ENCODE measurements at regions not wholly inside any gene's neighbourhood (a gene's known extent, or its start where the extent isn't known, plus 50 kb on each side); places are given as distances from the start of the nearest gene placed in this dataset.
"Not testable (repeated sequence)": the region's sequence is repeated elsewhere in the genome, so short reads cannot be mapped to it uniquely, and the experiment has no call there.

- DNase-seq (ENCODE audit: low read depth in 2 of 2), result no peak
Measured at GRCh38 chrX:5305452-5305851, 923.2 kb downstream of the NLGN4X start.

GRCh38 chrX:5295004-5295403 is 933.7 kb downstream of the NLGN4X start:
- no peak for DNase-seq (ENCODE audit: low read depth in 2 of 2)

- DNase-seq (ENCODE audit: low read depth in 2 of 2), result no peak
Measured at GRCh38 chrX:5290635-5291034, 938.0 kb downstream of the NLGN4X start.

- DNase-seq (ENCODE audit: low read depth in 2 of 2), result not testable (repeated sequence)
Measured at GRCh38 chrX:5289949-5290348, 938.7 kb downstream of the NLGN4X start.

- DNase-seq (ENCODE audit: low read depth in 2 of 2), result no peak
Measured at GRCh38 chrX:5278908-5279307, 949.8 kb downstream of the NLGN4X start.

- no peak for DNase-seq (ENCODE audit: low read depth in 2 of 2)
Measured at GRCh38 chrX:5265324-5265850, 963.3 kb downstream of the NLGN4X start.

- no peak for DNase-seq (ENCODE audit: low read depth in 2 of 2)
Measured at GRCh38 chrX:5250106-5250505, 978.6 kb downstream of the NLGN4X start.

- DNase-seq (ENCODE audit: low read depth in 2 of 2), result no peak
Measured at GRCh38 chrX:5242091-5242790, 986.4 kb downstream of the NLGN4X start.

- no peak for DNase-seq (ENCODE audit: low read depth in 2 of 2)
Measured at GRCh38 chrX:5236749-5237148, 991.9 kb downstream of the NLGN4X start.

- DNase-seq (ENCODE audit: low read depth in 2 of 2), result no peak
Measured at GRCh38 chrX:5236096-5236495, 992.6 kb downstream of the NLGN4X start.

GRCh38 chrX:5233830-5234229 is 994.8 kb downstream of the NLGN4X start:
- DNase-seq (ENCODE audit: low read depth in 2 of 2), result no peak

- no peak for DNase-seq (ENCODE audit: low read depth in 2 of 2)
Measured at GRCh38 chrX:5220421-5220820, 1008.2 kb downstream of the NLGN4X start.

GRCh38 chrX:5194806-5195205 is 1033.9 kb downstream of the NLGN4X start:
- DNase-seq (ENCODE audit: low read depth in 2 of 2), result no peak

GRCh38 chrX:5180135-5180741 is 1048.4 kb downstream of the NLGN4X start:
- no peak for DNase-seq (ENCODE audit: low read depth in 2 of 2)

- no peak for DNase-seq (ENCODE audit: low read depth in 2 of 2)
Measured at GRCh38 chrX:5176766-5177165, 1051.9 kb downstream of the NLGN4X start.

- no peak for DNase-seq (ENCODE audit: low read depth in 2 of 2)
Measured at GRCh38 chrX:5163663-5164062, 1065.0 kb downstream of the NLGN4X start.

GRCh38 chrX:5155301-5155700 is 1073.4 kb downstream of the NLGN4X start:
- DNase-seq (ENCODE audit: low read depth in 2 of 2), result no peak

- no peak for DNase-seq (ENCODE audit: low read depth in 2 of 2)
Measured at GRCh38 chrX:5145957-5146356, 1082.7 kb downstream of the NLGN4X start.

- no peak for DNase-seq (ENCODE audit: low read depth in 2 of 2)
Measured at GRCh38 chrX:5142644-5143043, 1086.0 kb downstream of the NLGN4X start.

GRCh38 chrX:5122181-5122678 is 1106.4 kb downstream of the NLGN4X start:
- no peak for DNase-seq (ENCODE audit: low read depth in 2 of 2)

- no peak for DNase-seq (ENCODE audit: low read depth in 2 of 2)
Measured at GRCh38 chrX:5117816-5118215, 1110.9 kb downstream of the NLGN4X start.

- DNase-seq (ENCODE audit: low read depth in 2 of 2), result no peak
Measured at GRCh38 chrX:5113128-5113527, 1115.5 kb downstream of the NLGN4X start.

- DNase-seq (ENCODE audit: low read depth in 2 of 2), result no peak
Measured at GRCh38 chrX:5100004-5100403, 1128.7 kb downstream of the NLGN4X start.
